HG03442 (cell line): ENCODE measurements at regions not wholly inside any gene's neighbourhood (a gene's known extent, or its start where the extent isn't known, plus 50 kb on each side); places are given as distances from the start of the nearest gene placed in this dataset.

Experiments used
- ATAC-seq: cut with Tn5 transposase; IDR thresholded peaks from one replicate; pipeline ENCODE4 v1.9.1; 2021; ENCODE audit warnings: mild to moderate bottlenecking, moderate library complexity; ENCODE audit not compliant: unreplicated experiment

DNA sequence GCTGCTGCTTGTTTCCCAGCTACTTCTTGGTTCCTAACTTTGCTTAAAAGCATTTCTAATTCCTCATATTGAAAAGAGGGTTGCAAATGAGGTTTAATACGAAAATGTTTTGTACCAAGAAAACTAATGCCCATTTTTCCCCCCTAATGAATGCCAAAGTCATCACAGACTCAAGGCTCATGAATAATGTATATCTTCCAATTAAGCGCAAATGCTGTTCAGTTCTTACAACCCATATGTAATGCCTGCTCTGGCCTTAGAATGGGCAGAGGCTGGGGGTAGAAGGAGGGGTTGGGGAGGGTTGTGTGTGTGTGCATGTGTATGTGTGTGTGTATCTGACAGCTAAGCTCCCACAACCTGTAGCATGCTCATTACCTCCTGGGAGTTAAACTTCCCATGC lies 901.7 kb downstream of the KCNMA1 start:
- ATAC-seq: no peak

GRCh38 chr10:76733441-76733936 lies 904.1 kb downstream of the KCNMA1 start:
- ATAC-seq: no peak

GRCh38 chr10:76732306-76732705 lies 905.3 kb downstream of the KCNMA1 start:
- no peak for ATAC-seq

- no peak for ATAC-seq
Observed at GRCh38 chr10:76729841-76730487, 907.6 kb downstream of the KCNMA1 start.

DNA sequence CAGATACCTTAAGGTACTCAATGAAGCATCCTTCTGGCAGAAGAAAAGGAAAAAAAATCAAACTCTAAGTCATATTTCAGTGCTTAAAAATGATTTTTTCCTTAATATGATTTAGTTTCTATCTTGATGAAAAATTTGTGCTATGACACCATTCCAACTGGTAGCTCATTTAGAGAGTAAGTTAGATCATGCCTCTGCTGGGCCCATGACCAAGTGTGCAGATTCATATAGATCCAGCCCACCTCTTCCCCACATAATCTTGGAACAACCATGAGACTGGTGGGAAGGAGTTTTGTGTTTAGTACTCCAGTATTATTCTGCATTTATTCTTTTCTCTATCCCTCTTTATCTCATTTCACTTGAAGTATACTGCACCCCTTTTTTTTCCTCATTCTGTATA lies 908.3 kb downstream of the KCNMA1 start:
- no peak for ATAC-seq

DNA sequence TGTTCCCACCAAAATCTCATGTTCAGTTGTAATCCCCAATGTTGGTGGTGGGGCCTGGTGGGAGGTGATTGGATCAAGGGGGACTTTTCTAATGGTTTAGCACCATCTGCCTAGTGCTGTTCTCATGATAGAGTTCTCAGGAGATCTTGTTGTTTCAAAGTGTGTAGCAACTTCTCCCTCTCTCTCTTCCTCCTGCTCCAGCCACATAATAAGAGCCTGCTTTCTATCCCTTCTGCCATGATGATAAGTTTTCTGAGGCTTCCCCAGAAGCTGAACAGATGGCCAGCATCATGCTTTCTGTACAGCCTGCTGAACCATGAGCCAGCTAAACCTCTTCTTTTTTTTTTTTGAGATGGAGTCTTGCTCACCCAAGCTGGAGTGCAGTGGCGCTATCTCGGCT lies 910.6 kb downstream of the KCNMA1 start:
- no peak for ATAC-seq

DNA sequence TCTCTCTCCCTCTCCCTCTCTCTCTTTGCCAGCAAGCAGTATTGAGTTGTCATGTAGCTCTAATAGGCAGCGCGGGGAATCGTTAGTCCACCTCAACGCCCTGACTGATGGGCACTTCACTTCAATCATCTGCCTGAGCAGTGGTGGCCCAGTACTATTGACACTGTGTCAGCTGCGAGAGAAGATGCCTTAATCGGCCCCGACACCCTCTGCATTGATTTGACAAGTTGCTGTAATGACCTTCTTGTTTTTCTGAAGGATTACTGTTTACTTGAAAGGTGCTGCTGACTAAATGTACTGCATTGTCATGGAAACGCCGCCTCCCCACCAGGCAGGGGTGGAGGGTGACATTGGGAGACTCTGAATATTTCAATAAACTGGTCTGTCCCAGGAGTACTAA lies 913.8 kb downstream of the KCNMA1 start:
- no peak for ATAC-seq

- ATAC-seq: no peak
Observed at GRCh38 chr10:76721891-76722505, 915.6 kb downstream of the KCNMA1 start.

DNA sequence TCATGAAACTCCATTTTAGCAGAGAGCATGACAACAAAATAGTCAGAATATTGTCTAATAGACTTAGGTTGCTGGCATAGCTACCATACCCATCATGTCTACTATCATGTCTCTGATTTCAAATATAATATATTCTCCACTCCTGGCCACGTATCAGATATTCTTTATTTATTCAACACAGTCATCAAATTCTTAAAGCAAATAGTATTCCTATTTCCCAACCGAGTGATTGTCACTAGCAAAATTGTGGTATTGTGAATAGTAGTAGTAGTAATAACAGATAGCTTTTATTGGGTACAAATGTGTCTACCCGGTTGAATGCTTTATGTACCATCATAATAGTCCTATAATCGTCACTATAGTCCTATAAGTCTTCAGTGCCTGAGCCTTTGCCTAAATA lies 918.6 kb downstream of the KCNMA1 start:
- no peak for ATAC-seq

DNA sequence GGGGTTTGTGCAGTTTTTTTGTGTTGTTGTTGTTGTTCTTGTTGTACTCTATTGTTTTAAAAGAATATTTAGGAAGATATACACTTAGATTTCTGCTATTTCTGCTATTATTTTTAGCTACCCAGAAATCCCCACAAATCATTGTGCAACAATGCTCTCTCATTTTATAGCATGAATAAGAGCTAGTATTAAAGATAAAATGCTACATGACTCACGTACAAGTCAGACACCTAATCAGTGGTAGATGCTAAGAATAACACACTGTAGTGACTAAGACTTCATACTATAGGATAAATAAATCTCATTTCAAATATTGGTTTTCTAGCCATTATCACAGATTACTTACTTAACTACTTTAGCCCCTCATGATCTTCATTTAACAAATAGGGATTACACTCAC lies 920.5 kb downstream of the KCNMA1 start:
- no peak for ATAC-seq

DNA sequence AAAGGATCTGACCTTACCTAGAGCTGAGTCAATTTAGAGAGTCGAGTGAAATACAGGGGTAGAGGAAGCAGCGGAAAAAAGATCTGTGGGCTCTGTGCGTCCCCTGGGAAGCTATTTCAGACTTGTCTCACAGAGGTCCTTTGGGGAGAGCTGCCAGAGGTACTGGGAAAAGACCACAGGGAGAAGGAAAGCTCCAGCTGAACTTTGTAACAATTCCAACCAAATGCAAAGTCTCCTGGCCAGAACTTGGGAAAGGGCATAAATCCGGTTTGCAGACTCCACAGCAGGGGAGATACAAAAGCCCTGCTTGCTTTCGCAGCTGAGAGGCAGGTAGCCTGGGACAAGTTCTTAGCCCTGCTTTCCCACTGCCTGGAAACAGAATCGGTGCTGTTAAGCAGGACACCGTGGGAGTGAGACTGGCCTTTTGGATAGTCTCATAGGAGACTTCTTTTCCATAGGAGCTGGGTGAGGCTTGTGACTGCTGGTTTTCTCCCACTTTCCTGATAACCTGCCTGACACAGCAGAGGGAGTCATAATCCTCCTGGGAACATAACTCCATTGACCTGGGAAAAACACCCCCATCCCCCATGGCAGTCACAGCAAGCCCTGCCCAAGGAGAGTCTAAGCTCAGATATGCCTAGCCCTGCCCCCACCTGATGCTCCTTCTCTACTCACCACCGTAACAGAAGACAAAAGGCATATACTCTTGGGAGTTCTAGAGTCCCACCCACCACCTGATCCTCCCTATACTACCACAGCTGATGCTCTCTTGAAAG lies 926.2 kb downstream of the KCNMA1 start:
- ATAC-seq: no peak

DNA sequence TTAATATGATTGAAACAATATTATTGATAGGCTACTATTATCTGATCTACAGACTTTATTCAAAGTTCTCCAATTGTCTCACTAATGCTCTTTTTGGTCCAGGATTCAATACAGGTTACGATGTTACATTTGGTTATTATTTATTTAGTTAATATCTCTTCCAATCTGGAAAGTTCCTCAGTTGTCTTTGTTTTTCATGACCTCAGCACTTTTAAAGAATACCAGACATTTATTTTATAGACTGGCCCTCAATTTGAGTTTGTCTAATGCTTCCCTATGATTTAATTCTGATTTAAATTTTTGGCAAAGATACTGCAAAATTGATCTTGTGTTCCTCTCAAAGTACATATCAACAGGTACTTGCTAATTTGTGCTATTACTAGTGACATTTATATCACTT lies 937.4 kb downstream of the KCNMA1 start:
- no peak for ATAC-seq

DNA sequence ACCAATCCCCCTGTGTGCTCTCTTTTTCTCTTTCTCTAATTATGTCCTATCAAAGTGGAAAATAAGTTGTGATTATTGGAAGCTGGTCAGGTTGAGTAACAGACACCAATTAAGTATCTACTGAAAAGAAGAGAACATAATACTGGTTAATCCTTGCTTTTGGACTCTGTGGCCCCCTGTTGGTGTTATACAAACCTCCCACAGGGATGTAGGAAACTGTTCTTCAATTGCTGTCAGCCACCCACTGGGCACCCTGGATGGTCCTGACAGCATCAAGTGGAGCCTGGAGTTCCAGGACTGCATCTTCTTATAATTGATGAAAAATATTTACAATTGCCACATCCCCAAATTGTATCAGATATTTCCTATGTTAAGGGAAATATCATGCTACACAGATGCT lies 939.7 kb downstream of the KCNMA1 start:
- ATAC-seq: no peak

DNA sequence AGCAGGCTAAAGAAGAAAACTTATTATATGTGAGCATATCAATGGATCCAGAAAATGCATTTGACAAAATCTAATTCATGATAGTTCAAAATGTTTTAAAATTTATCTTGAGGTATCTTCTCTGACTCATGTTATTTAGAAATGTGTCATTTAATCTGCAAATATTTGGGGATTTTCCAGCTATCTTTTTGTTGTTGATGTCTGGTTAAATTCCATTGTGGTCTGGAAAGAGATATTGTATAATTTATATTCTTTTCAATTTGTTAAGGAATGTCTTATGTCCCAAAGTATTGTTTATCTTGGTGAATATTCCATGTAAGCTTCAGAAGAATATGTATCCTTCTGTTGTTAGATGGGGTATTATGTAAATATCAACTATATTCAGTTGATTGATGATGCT lies 942.5 kb downstream of the KCNMA1 start:
- ATAC-seq: no peak

GRCh38 chr10:76686201-76686600 lies 951.4 kb downstream of the KCNMA1 start:
- ATAC-seq: no peak

GRCh38 chr10:76684968-76685367 lies 952.6 kb downstream of the KCNMA1 start:
- no peak for ATAC-seq

GRCh38 chr10:76681153-76681552 lies 956.5 kb downstream of the KCNMA1 start:
- ATAC-seq: no peak

DNA sequence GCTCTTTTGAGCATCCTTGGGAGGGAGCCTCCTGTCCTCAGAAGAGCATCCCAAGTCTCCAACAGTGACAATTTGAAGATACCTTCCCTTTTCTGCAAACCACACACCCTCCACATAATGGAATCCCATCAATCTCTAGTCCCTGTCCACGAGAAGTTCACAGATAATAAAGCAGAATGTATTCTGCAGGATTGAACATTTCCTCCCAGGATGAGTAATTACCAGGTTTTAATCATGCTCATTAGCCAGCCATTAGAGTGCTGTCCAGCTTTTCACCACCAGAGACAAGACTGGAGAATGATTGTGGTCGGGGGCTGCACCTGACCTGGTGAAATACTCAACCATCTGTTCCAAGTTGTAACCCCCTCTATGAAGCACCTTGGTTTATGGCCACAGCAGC lies 958.6 kb downstream of the KCNMA1 start:
- no peak for ATAC-seq

GRCh38 chr10:76675951-76676587 lies 961.5 kb downstream of the KCNMA1 start:
- ATAC-seq: no peak

- ATAC-seq: no peak
Observed at GRCh38 chr10:76675561-76675950, 962.1 kb downstream of the KCNMA1 start.
